Esophagus (tissue), 2 donors: ENCODE measurements at regions not wholly inside any gene's neighbourhood (a gene's known extent, or its start where the extent isn't known, plus 50 kb on each side); places are given as distances from the start of the nearest gene placed in this dataset.

Source experiments
- H3K27ac ChIP-seq, 2 donors: one replicate each; pipeline ENCODE4 v1.5.1; 2013; ENCODE audit warnings: low read depth in 2 of 2, mild to moderate bottlenecking in 2 of 2, inconsistent platforms in 1 of 2, low read length in 1 of 2, moderate library complexity in 1 of 2
- H3K27me3 ChIP-seq, 2 donors: one replicate each; pipeline ENCODE4 v1.6.1; 2013; ENCODE audit warnings: low read length in 2 of 2, control low read depth in 1 of 2, mild to moderate bottlenecking in 1 of 2; ENCODE audit not compliant: insufficient read depth in 2 of 2, control insufficient read depth in 1 of 2
- H3K36me3 ChIP-seq, 2 donors: one replicate each; pipeline ENCODE4 v1.6.1; 2013; ENCODE audit warnings: low read length in 1 of 2; ENCODE audit not compliant: control insufficient read depth in 2 of 2, insufficient read depth in 2 of 2
- H3K4me1 ChIP-seq, 2 donors: one replicate each; pipeline ENCODE4 v1.6.1; 2013; ENCODE audit warnings: low read length in 1 of 2; ENCODE audit not compliant: control insufficient read depth in 2 of 2, insufficient read depth in 2 of 2
- H3K4me3 ChIP-seq, 2 donors: one replicate each; pipeline ENCODE4 v1.5.1; 2013; ENCODE audit warnings: low read length in 2 of 2, mild to moderate bottlenecking in 2 of 2, low read depth in 1 of 2, moderate library complexity in 1 of 2
- H3K9me3 ChIP-seq, 2 donors: one replicate each; pipeline ENCODE4 v1.6.1; 2013; ENCODE audit warnings: mild to moderate bottlenecking in 2 of 2, low read depth in 1 of 2, low read length in 1 of 2, moderate library complexity in 1 of 2; ENCODE audit not compliant: control insufficient read depth in 2 of 2, insufficient read depth in 1 of 2
- WGBS, 2 donors: extraction: QIAGEN DNeasy Blood & Tissue Kit; methylation state at CpG; one replicate each; pipeline ENCODE4 v1.1.7; 2013; 5-methylcytosine and 5-hydroxymethylcytosine counted together
- donor health status: healthy with polysubstance abuse.
- donor health status: Bipolar disorder and iron deficiency.

DNA sequence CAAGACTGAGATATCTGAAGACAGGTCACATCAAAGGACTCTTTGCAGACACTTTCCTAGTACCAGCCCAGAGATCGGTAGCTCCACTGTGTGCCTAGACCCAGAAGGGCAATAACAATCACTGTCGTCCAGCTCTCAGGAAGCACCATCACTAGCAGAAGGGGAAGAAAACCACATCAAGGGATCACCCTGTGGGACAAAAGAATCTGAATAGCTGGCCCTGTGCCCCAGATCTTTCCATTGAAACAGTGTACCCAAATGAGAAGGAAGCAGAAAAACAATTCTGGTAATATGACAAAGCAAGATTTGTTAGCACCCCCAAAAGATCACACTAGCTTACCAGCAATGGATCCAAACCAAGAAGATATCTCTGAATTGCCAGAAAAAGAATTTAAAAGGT is 404.4 kb upstream of the NECTIN3 start:
- WGBS, 2 donors = 86 to 92% methylated on average over 2 of the region's 2 CpGs
- Histone ChIP-seq H3K27ac (no peak overlapping the region), H3K4me1 (no peaks in the 10 kb centered on the region), H3K9me3 (peaks cover 5 to 6% of the 10 kb centered on the region in 2 donors), H3K27me3 (no peaks in the 10 kb centered on the region), H3K4me3 (no peak overlapping the region), H3K36me3 (no peaks in the 10 kb centered on the region)

DNA sequence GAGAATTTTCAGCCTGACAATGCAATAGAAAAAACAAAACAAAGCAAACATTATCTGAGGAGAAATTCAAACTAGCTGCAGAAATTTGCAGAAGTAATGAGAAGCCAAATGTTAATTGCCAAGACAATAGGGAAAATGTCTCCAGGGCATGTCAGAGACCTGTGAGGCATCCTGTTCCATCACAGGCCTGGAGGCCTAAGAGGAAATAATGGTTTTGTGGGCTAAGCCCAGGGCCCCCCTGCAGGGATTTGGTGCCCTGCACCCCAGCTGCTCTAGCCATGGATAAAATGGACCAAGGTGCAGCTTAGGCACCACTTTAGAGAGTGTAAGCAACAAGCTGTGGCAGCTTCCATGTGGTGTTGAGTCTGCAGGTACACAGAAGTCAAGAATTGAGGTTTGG is 401.2 kb upstream of the NECTIN3 start:
- Histone ChIP-seq H3K4me3 (no peak overlapping the region), H3K27ac (no peak overlapping the region), H3K4me1 (no peaks in the 10 kb centered on the region), H3K9me3 (peaks cover 4 to 5% of the 10 kb centered on the region in 2 donors), H3K27me3 (no peaks in the 10 kb centered on the region), H3K36me3 (no peaks in the 10 kb centered on the region)

DNA sequence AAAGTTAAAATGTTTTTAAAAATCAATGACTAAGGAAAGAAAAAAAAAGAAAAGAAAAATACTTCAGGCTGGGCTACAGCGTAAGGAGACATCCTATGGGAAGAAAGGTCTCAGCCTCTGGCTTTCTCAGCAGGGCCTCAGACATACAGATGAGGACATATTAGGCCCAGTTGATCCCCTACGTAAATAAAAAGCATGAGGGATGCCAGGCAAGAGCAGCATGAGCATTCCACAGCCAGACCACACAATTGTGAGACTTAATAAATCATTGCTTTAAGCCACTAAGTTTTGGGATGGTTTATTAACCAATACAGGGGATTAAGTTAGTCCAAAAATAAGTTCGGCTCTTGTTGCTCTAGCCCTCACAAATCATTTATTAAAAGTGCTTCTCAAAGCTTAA is 394.1 kb upstream of the NECTIN3 start:
- Histone ChIP-seq H3K4me1 (no peaks in the 10 kb centered on the region), H3K27ac (no peak overlapping the region), H3K36me3 (no peaks in the 10 kb centered on the region), H3K27me3 (no peaks in the 10 kb centered on the region), H3K9me3 (no peaks in the 10 kb centered on the region), H3K4me3 (no peak overlapping the region)
- WGBS, 2 donors = 33 to 60% methylated on average over 3 of the region's 3 CpGs

DNA sequence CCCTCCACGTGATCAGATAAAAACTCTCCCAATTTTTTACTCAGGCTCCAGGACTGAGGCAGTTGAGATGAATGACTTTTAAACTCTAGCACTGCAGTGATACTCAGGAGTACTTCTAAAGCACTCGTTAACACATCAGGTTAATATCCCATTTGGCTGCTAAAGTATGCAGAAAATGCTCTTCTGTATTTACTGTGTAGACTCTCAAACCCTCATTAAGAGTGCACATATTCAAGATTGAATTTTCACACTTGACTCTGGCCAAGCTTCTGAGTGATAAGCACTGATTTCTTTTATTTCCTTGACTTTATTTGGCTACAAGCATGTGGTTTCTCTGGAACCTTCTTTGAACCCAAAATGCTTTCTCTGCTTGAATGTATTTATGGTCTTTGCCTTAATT is 392.3 kb upstream of the NECTIN3 start:
- Histone ChIP-seq H3K36me3 (no peaks in the 10 kb centered on the region), H3K4me3 (no peak overlapping the region), H3K4me1 (no peaks in the 10 kb centered on the region), H3K27ac (no peak overlapping the region), H3K27me3 (no peaks in the 10 kb centered on the region), H3K9me3 (no peaks in the 10 kb centered on the region)
- WGBS, 2 donors = 66% methylated on average over 2 of the region's 2 CpGs

DNA sequence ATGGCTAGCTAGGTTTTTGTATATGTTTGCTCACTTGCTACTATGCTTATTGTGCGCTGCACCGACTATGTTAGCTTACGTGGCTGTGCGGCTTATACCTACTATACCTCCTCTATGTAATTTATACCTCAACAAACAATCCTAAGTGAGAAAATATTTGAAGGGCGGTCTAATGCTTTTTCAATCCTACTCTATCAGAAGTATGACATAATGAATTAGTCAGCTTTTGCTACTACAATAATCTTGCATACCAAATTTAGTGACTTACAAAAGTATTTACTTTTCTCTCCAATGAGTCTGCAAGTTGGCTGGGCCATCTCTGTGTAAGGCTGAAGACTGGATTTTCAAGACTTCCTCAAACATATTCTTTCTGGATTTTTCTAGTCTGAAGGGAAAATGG is 391.2 kb upstream of the NECTIN3 start:
- H3K36me3 ChIP-seq = no peaks in the 10 kb centered on the region
- H3K9me3 ChIP-seq = no peaks in the 10 kb centered on the region
- WGBS, 2 donors = 62 to 64% methylated on average over 5 of the region's 5 CpGs

DNA sequence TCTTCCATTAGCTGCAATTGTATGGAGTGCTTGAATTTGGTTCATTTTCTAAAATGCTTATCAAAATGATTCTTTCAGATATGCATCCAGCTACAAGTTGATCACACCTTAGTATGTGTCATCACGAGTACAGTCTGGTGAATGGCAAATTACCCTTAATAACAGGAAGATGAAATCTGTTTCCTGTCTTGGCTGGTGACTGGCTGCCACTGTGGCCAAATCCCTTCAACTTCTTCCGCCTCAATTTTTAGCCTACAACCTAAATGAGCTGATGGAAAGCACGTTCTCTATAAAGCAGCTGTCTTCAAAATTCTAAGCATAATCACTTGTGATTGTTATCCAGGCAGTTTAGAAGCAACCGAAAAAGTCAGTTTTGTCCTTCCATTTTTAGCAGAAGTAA is 387.1 kb upstream of the NECTIN3 start:
- no peaks in the 10 kb centered on the region for H3K9me3 ChIP-seq
- no peaks in the 10 kb centered on the region for H3K4me1 ChIP-seq
- no peaks in the 10 kb centered on the region for H3K27me3 ChIP-seq
- H3K27ac ChIP-seq = no peak overlapping the region
- H3K4me3 ChIP-seq = no peak overlapping the region
- WGBS, 2 donors = 76 to 81% methylated on average over 4 of the region's 4 CpGs
- no peaks in the 10 kb centered on the region for H3K36me3 ChIP-seq

More for the DNA sequence above, 391.2 kb upstream of the NECTIN3 start:
- Histone ChIP-seq H3K27me3 (no peaks in the 10 kb centered on the region), H3K4me1 (no peaks in the 10 kb centered on the region), H3K4me3 (no peak overlapping the region), H3K27ac (no peak overlapping the region)

DNA sequence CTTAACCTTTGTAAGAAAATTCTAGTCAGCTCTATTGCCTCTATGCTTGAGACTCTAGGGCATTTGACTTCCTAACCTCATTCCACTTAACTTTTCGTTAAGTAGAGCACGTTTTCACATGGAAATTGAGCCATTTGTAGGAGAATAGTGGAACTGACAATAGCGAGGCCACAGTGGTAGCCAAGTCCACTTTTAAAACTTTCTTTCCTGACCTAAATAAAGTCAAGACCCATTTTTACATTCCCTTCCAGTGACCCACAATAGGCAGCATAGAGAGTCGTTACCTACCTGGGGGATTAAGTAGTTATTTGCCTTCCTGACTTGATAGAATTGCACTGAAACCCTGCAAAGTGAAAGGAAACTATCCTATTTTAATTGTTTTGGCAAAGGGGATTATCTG is 386.0 kb upstream of the NECTIN3 start:
- WGBS, 2 donors = 70 to 85% methylated on average over 4 of the region's 4 CpGs
- no peaks in the 10 kb centered on the region for H3K9me3 ChIP-seq

DNA sequence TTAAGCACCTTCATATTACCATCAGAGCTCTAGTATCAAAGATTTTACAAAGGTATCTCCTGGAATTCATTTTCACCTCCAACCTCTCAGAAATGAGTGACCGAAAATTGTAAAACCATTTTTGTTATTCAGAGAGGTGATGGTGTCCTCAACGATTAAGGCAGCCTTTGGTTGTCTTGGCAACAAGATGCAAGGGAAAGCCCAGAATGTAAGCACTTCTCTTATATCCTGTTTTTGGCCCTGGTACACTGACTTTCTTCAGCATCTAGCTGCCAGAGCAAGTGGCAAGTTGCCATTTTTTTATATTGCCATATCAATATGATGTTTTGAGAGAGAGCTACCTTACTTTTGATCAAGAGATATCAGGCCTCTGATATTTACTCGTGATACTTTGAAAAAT is 384.9 kb upstream of the NECTIN3 start:
- Histone ChIP-seq H3K9me3 (no peaks in the 10 kb centered on the region), H3K27ac (no peak overlapping the region), H3K27me3 (no peaks in the 10 kb centered on the region), H3K36me3 (no peaks in the 10 kb centered on the region), H3K4me1 (no peaks in the 10 kb centered on the region), H3K4me3 (no peak overlapping the region)
- 56 to 66% methylated on average over 3 of the region's 3 CpGs for WGBS, 2 donors

More for the DNA sequence above, 386.0 kb upstream of the NECTIN3 start:
- no peaks in the 10 kb centered on the region for H3K27me3 ChIP-seq
- H3K27ac ChIP-seq = no peak overlapping the region
- no peaks in the 10 kb centered on the region for H3K4me1 ChIP-seq
- H3K36me3 ChIP-seq = no peaks in the 10 kb centered on the region
- H3K4me3 ChIP-seq = no peak overlapping the region

DNA sequence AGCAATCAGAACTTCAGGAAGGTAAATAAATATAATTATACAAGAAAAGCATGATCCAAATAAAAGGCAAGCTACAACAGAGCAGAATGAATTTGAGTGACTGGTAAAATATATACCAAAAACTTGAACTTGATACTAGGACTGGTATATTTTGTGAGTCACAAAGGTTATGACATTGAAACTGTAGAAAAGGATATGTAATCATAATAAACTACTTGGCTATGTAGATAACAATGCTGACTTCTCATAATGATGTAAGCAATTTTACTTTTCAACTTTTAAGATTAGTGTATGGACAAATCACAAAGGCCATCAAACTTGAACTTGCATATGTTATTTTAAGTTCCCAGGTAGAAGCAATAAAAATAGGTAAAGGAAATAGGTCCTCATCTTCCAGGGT is 384.5 kb upstream of the NECTIN3 start:
- no peaks in the 10 kb centered on the region for H3K9me3 ChIP-seq
- H3K27me3 ChIP-seq = no peaks in the 10 kb centered on the region
- no peak overlapping the region for H3K27ac ChIP-seq
- no peak overlapping the region for H3K4me3 ChIP-seq
- no peaks in the 10 kb centered on the region for H3K36me3 ChIP-seq
- no peaks in the 10 kb centered on the region for H3K4me1 ChIP-seq

DNA sequence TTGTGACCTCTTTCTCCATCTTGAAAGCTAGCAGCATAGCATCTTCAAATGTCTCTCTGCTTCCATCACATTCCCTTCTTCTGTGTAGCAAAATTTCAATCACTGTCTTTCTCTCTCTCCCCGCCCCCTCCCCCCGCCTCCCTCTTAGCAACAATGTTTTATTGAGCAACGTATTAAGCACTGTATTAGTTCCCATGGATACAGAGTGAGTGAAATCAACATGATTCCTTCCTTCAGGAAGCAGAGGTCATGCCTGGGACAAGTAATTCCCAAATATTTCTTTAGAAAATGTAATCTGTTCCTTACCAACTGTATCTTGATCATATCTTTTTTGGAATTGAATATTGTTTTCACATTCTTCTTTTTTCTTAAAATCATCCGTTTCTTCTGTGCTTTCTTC is 373.7 kb upstream of the NECTIN3 start:
- no peak overlapping the region for H3K27ac ChIP-seq
- H3K27me3 ChIP-seq = no peaks in the 10 kb centered on the region
- WGBS, 2 donors = 55 to 66% methylated on average over 4 of the region's 4 CpGs
- no peak overlapping the region for H3K4me3 ChIP-seq
- no peaks in the 10 kb centered on the region for H3K9me3 ChIP-seq
- no peaks in the 10 kb centered on the region for H3K4me1 ChIP-seq
- H3K36me3 ChIP-seq = no peaks in the 10 kb centered on the region
